ENCODE measurements at regions not wholly inside any gene's neighbourhood (a gene's known extent, or its start where the extent isn't known, plus 50 kb on each side); places are given as distances from the start of the nearest gene placed in this dataset. TPM values are rescaled to one million over a fixed set of nuclear protein-coding genes. Genes with fewer than 3 reads are reported as not detected.

- no peak overlapping the region for H3K4me3 ChIP-seq
- H4K20me1 ChIP-seq (ENCODE audit: control insufficient read depth, insufficient read depth) = no peaks in the 10 kb centered on the region
- DNase-seq (ENCODE audit: low read depth, low spot score) (no peak), ATAC-seq (peak; percentile 49), FAIRE-seq (no peak)
- H3K36me3 ChIP-seq (ENCODE audit: control insufficient read depth in 2 of 2, insufficient read depth in 2 of 2, low read length in 1 of 2) = no peaks in the 10 kb centered on the region
- CTCF ChIA-PET = no interaction called here
- H3K27me3 ChIP-seq (replicated peaks in 1 of 2; ENCODE audit: control insufficient read depth in 2 of 2, insufficient read depth in 2 of 2, low read length in 1 of 2) = no peaks in the 10 kb centered on the region
- SMC1A ChIA-PET (ENCODE audit: uncharacterized antibody, unreplicated experiment) = no interaction called here
- H3K27ac ChIP-seq (ENCODE audit: control insufficient read depth, insufficient read depth) = no peak overlapping the region
- POLR2A ChIA-PET = interaction anchor here (0.5 kb wide), 1 partner anchor 423 kb away, joined by 4 read pairs; no protein-coding TSS in a partner anchor
- H3K4me1 ChIP-seq (ENCODE audit: control insufficient read depth, insufficient read depth, low read length) = no peaks in the 10 kb centered on the region
- no TSS peak for BruUV-seq (replicated peaks)
- no peak overlapping the region for H2AFZ ChIP-seq (ENCODE audit: control insufficient read depth, low read depth, low read length)
- H3K4me2 ChIP-seq (ENCODE audit: control insufficient read depth, insufficient read depth) = no peak overlapping the region
- no peaks in the 10 kb centered on the region for H3K9me3 ChIP-seq (replicated peaks; ENCODE audit: control insufficient read depth, insufficient read depth, low read length)
- no peaks in the 10 kb centered on the region for H3K79me2 ChIP-seq (ENCODE audit: control insufficient read depth, insufficient read depth, low read length)
- in situ Hi-C loops (cut with MboI) (no loop called here), intact Hi-C loops (cut with micrococcal nuclease; ENCODE audit: unreplicated experiment) (no loop called here)
- TF ChIP-seq SUPT20H (IDR thresholded peaks at IDR 0.05; ENCODE audit: borderline replicate concordance, control insufficient read depth, low read depth, low read length) (no peak), EED (IDR thresholded peaks at IDR 0.05; ENCODE audit: low read depth) (no peak), KLF5 (IDR thresholded peaks at IDR 0.05; ENCODE audit: partially characterized antibody) (no peak), PAX8 (IDR thresholded peaks at IDR 0.05) (no peak), BHLHE40 (IDR thresholded peaks at IDR 0.05; ENCODE audit: borderline replicate concordance in 1 of 2, low read depth in 2 of 2, low read length in 1 of 2) (peak in 1 of 2 experiments; percentile 16; a peak in 1 of 4 replicates), HDAC2 (IDR thresholded peaks at IDR 0.05) (no peak)
- RAD21 ChIA-PET (ENCODE audit: unreplicated experiment) = interaction anchor here (1.0 kb wide), 1 partner anchor 15 kb away, joined by 3 read pairs; no protein-coding TSS in a partner anchor
- H3K9ac ChIP-seq (ENCODE audit: control insufficient read depth, insufficient read depth, low read length) = no peak overlapping the region
- 70% methylated on average over 3 of the region's 3 CpGs for WGBS (ENCODE audit: insufficient coverage, insufficient replicate concordance, low lambda C conversion rate, missing lambda C conversion rate)
Observed at GRCh38 chr5:126373375-126374108, 49.7 kb upstream of the GRAMD2B start.

Small RNA genes lying in the stretch of these regions (small RNA-seq; reads per million reads assigned to genes)
- not detected for gene HMGB1P22
- gene RN7SKP117 = not detected

Data from GM12878 (cell line).